Peyer's patch (tissue), 4 donors: ENCODE measurements at regions not wholly inside any gene's neighbourhood (a gene's known extent, or its start where the extent isn't known, plus 50 kb on each side); places are given as distances from the start of the nearest gene placed in this dataset.

Experiments
- DNase-seq, 3 donors: peaks; one replicate each; pipeline ENCODE4 v3.0.0-alpha.2; 2017 to 2019
- H3K27ac ChIP-seq, 4 donors: fragments of 200-600 bp; sonication (generic); one replicate each; pipeline ENCODE4 v1.5.1; 2016 to 2019
- H3K27me3 ChIP-seq, 2 donors: fragments of 200-600 bp; sonication (generic); one replicate each; pipeline ENCODE4 v1.5.1; 2019
- H3K36me3 ChIP-seq, 3 donors: fragments of 200-600 bp; sonication (generic); one replicate each; pipeline ENCODE4 v1.5.1; 2016 to 2019
- H3K4me1 ChIP-seq, 4 donors: fragments of 200-600 bp; sonication (generic); one replicate each; pipeline ENCODE4 v1.5.1; 2016 to 2019
- H3K4me3 ChIP-seq, 4 donors: fragments of 200-600 bp; sonication (generic); 1 replicate in 3 of 4; 2 replicates in 1 of 4; pipeline ENCODE4 v1.5.1; 2016 to 2019; ENCODE audit warnings: mild to moderate bottlenecking in 1 of 4
- H3K9me3 ChIP-seq, 4 donors: fragments of 200-600 bp; sonication (generic); one replicate each; pipeline ENCODE4 v1.5.1; 2016 to 2019; ENCODE audit warnings: mild to moderate bottlenecking in 1 of 4
- POLR2A ChIP-seq, 2 donors: fragments of 450-650 bp; IDR thresholded peaks; one replicate each; pipeline ENCODE4 v1.5.1; 2017; ENCODE audit warnings: antibody characterized with exemption in 2 of 2, mild to moderate bottlenecking in 2 of 2, moderate library complexity in 2 of 2
- TF ChIP-seq, protein P1 (sequence below), 6 experiments: fragments of 450-650 bp in 4 of 6; fragments of 200-600 bp in 2 of 6; sonication (generic) in 1 of 6; IDR thresholded peaks; one replicate each; pipeline ENCODE4 v1.5.1; 2017 to 2019; ENCODE audit warnings: antibody characterized with exemption in 6 of 6, mild to moderate bottlenecking in 3 of 6, moderate library complexity in 1 of 6

DNA sequence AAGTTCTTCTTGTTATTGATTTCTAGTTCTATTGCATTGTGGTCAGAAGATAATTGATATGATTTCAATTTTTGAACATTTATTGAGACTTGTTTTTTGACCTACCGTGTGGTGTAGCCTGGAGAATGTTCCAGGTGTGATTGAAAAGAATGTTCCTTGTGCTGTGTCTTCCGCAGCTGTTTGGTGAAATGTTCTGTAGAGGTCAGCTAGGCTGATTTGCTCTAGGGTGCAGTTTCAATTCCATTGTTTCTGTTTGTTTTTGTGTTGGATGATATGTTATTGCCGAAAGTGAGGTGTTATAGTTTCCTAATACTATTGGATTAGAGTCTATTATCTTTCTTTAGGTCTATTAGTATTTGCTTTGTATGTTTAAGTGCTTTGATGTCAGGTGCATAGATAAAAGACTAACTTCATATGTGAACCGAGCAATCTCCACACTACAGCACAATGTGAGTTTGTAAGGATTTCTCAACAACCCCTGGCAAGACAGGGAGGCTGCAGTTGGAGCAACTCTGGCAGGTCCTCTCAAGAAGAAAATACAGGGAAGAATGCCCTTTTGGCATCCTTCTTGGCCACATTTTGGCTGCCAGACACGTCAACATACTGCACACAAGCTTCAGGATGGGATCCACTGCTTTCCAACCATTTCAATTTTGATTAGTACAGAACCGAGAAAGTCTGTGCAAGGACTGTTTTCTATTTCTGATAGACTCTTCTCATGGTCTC is 320.7 kb downstream of the RNF144B start:
- Histone ChIP-seq H3K27ac (no peak overlapping the region), H3K9me3 (no peaks in the 10 kb centered on the region), H3K36me3 (no peaks in the 10 kb centered on the region), H3K4me3 (no peak overlapping the region), H3K4me1 (no peaks in the 10 kb centered on the region), H3K27me3 (no peaks in the 10 kb centered on the region)
- no peak for DNase-seq
- TF ChIP-seq, protein P1, sequence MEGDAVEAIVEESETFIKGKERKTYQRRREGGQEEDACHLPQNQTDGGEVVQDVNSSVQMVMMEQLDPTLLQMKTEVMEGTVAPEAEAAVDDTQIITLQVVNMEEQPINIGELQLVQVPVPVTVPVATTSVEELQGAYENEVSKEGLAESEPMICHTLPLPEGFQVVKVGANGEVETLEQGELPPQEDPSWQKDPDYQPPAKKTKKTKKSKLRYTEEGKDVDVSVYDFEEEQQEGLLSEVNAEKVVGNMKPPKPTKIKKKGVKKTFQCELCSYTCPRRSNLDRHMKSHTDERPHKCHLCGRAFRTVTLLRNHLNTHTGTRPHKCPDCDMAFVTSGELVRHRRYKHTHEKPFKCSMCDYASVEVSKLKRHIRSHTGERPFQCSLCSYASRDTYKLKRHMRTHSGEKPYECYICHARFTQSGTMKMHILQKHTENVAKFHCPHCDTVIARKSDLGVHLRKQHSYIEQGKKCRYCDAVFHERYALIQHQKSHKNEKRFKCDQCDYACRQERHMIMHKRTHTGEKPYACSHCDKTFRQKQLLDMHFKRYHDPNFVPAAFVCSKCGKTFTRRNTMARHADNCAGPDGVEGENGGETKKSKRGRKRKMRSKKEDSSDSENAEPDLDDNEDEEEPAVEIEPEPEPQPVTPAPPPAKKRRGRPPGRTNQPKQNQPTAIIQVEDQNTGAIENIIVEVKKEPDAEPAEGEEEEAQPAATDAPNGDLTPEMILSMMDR (IDR thresholded peaks at IDR 0.05): no peak
- no peak for TF ChIP-seq POLR2A (IDR thresholded peaks at IDR 0.05)

DNA sequence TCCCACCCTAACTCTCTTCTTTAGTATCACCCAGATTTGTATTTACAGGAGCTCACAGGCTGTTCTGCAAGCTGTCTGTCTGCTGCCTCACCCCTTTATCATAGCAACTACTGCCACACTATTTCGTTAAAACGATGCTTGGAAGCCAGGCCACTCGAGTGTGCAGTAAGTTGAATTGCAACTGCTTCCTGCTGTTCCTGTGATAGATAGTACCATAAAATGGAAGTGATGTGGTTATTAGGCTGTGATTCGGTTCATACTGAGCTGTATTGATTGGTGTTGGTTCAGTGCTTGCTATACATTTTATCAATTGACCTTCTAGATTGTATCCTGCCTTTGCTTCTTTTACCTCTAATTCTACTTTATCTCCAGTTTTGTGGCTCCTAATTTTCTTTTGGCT is 325.4 kb downstream of the RNF144B start:
- DNase-seq: no peak
- TF ChIP-seq, protein P1 (IDR thresholded peaks at IDR 0.05): no peak
- TF ChIP-seq POLR2A (IDR thresholded peaks at IDR 0.05): no peak
- Histone ChIP-seq H3K36me3 (no peaks in the 10 kb centered on the region), H3K27ac (no peak overlapping the region), H3K27me3 (no peaks in the 10 kb centered on the region), H3K9me3 (no peaks in the 10 kb centered on the region), H3K4me3 (no peak overlapping the region), H3K4me1 (no peaks in the 10 kb centered on the region)

DNA sequence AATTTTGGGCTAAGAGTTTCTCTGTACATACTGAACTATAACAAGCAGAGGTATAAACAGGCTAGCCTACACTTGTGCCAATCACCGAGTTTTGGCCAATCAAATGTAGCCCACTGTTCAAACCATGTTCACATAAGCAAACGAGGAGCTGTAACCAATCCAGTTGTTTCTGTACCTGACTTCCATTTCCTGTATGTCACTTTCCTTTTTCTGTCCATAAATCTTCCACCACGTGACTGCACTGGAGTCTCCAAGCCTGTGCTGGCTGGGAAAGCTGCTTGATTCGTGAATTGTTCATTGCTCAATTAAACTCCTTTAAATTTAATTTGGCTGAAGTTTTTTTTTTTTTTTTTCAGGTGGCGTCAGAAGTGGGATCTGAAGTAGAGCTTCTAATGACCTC is 332.9 kb downstream of the RNF144B start:
- H3K9me3 ChIP-seq: no peaks in the 10 kb centered on the region
- H3K36me3 ChIP-seq: no peaks in the 10 kb centered on the region
- H3K27ac ChIP-seq: no peak overlapping the region
- H3K4me1 ChIP-seq: no peaks in the 10 kb centered on the region
- TF ChIP-seq, protein P1 (IDR thresholded peaks at IDR 0.05): no peak
- no peak for TF ChIP-seq POLR2A (IDR thresholded peaks at IDR 0.05)
- DNase-seq: no peak
- H3K4me3 ChIP-seq: no peak overlapping the region
- H3K27me3 ChIP-seq: no peaks in the 10 kb centered on the region

DNA sequence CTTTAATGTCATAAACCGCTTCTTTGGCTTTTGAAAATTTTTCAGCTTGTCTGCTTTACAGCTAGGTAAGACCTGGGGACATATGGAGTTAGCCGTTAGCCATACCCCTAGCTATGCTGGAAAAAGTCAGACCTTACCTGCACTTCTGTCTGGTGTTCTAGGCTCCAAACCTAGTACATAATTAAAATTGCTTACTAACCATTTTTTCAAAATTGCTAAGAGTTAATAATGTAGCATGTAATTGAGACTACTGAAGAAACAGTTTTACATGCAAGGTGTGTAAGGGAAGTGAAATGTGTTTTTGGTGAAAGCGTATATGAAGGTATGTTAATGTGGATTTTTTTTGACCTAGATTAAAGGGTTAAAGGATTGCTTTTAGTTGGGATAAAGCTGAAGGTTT is 336.9 kb downstream of the RNF144B start:
- DNase-seq: no peak
- no peak overlapping the region for H3K27ac ChIP-seq
- no peaks in the 10 kb centered on the region for H3K4me1 ChIP-seq
- no peaks in the 10 kb centered on the region for H3K36me3 ChIP-seq
- H3K4me3 ChIP-seq: no peak overlapping the region
- TF ChIP-seq, protein P1 (IDR thresholded peaks at IDR 0.05): no peak
- no peak for TF ChIP-seq POLR2A (IDR thresholded peaks at IDR 0.05)
- H3K9me3 ChIP-seq: no peaks in the 10 kb centered on the region
- H3K27me3 ChIP-seq: no peaks in the 10 kb centered on the region

DNA sequence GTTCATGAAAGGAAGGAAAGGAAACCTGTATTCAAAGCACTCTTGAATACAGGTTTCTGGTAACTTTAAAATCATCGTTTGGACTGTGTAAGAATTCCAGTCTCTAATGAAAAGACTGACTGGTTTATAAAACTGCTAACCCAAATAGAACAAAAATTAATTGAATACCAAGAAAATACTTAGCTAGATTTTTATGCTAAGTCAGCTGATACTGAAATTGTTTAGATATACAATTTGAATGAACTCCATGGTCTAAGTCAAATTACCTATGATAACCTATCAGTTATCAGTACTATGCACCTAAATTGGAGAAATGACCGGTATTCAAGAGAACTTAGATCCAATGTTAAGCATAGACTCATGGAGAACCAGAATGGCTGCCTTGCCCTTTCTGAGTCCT is 338.3 kb downstream of the RNF144B start:
- no peaks in the 10 kb centered on the region for H3K36me3 ChIP-seq
- H3K27ac ChIP-seq: no peak overlapping the region
- no peaks in the 10 kb centered on the region for H3K9me3 ChIP-seq
- no peak for DNase-seq
- no peaks in the 10 kb centered on the region for H3K27me3 ChIP-seq
- TF ChIP-seq, protein P1 (IDR thresholded peaks at IDR 0.05): no peak
- no peak for TF ChIP-seq POLR2A (IDR thresholded peaks at IDR 0.05)
- H3K4me3 ChIP-seq: no peak overlapping the region
- H3K4me1 ChIP-seq: no peaks in the 10 kb centered on the region
